GM19452 (cell line): ENCODE measurements at regions not wholly inside any gene's neighbourhood (a gene's known extent, or its start where the extent isn't known, plus 50 kb on each side); places are given as distances from the start of the nearest gene placed in this dataset.
"Not testable (repeated sequence)": the region's sequence is repeated elsewhere in the genome, so short reads cannot be mapped to it uniquely, and the experiment has no call there.

ENCODE experiments used
- ATAC-seq: cut with Tn5 transposase; IDR thresholded peaks from one replicate; pipeline ENCODE4 v1.9.1; 2021; ENCODE audit not compliant: unreplicated experiment

DNA sequence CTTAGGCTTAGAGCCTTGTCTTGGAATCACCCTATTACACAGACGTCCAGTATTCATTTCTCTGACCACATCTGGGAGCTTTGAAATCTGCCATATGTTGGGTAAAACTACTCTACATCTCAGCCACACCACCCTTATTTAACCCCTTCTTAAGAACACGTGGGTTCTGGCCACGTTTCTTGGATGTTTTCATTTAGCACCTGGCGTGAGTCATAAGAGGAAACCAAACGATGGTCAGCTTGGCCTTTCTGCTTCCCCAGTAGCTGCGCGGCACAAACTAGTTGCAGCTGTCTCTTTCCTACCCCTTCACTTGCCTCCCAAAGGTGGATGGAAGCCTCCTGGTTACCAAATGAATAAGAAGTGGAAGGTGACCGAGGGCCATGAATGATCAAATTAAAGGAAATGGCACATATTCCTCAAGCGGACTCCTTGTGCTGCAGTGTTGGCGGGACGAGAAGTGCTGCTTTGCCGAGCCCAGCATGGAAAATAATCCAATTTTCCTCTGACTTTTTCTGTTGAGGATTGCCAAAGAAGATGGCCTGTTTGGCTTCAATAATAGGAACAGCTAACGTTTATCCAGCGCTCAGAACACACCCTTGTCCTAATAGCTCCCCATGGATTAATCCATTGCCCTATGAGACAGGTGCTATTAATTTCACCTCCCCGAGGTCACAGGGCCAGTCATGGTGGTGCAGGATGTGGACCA is 154.1 kb downstream of the ZNF664 start:
- no peak for ATAC-seq

DNA sequence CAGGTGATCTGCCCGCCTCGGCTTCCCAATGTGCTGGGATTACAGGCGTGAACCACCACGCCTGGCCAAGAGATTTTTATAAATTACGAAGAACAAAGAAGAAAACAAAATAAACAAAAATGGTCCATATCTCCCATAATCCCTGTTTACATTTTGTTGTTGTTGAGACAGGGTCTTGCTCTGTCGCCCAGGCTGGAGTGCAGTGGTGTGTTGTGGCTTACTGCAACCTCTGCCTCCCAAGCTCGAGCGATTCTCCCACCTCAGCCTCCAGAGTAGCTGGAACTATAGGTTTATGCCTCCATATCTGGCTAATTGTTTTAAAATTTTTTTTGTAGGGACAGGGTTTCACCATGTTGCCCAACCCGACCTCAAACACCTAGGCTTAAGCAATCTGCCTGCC is 156.1 kb downstream of the ZNF664 start:
- no peak for ATAC-seq

DNA sequence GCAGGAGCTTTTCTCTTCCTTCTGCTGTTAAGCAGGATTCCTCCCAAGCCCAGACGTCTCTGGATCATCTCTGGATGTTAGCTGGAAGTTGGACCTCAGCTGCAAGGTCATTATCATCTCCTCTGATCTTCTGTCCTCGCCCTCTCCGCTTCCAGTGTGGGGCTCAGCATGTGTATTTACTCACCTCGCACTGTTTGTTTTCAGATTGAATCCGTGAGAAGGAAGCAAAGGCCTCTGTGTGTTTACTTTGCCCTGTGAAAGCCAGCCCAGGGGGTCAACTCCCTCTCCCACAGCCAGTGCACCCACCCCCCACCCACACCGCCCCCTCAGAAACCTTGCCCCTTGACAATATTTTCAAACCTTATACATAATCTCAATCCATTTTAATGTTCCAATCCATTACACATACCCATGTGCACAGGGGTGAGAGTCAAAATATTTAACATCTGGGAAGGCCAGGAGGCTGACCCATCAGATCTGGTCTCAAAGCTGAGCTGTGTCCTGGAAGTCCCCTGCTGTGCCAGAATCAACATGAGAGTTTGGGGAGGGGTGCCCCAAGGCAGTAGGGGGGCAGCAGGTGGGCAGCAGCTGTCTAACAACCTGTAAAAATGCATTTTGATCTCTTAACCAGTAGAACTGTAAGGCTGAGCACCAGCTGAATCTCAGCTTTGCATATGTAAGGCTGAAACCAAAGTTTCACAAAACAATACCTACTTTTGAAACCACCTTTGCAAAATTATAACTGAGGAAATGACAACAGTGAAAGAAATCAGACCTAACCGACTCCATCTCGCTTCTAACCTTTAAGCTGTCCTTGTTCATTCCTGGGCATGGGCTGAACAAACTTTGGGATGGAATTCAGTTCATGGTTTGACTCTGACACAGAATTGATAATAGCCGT is 157.9 kb downstream of the ZNF664 start:
- peak; percentile 65 for ATAC-seq

DNA sequence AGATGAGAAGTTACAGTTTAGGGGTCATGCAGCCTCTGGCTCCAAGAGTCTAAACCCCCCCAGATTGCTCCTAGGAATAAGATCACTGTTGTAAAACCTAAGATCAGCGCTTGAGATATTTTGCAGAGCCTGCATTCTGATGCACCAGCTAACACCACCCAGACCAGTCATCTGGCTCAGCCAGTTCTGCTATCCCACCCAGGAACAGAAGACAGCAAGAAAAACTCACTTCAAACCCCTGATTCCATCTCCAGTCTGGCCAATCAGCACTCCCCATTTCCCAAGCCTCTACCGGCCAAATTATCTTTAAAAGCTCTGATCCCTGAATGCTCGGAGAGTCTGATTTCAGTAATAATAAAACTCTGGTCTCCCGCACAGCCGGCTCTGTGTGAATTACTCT is 158.6 kb downstream of the ZNF664 start:
- ATAC-seq: no peak

DNA sequence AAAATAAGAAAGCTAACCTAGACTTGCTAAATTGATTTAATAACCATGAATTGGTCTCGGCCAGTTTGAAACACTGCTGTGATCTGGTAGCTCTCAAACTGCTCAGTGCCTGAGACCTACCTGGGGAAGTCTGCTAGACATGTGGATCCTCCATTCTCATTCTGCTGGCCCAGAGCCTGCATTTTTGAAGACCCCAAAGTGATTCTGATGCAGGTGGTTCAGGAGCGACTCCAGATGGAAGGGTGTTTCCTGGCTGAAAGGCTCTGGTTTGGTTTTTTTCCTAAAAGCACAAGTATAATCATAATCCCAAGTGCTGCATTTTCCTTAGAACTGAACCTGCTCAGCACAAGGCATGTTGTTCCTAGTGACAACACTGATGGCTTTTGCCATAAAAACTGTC is 159.5 kb downstream of the ZNF664 start:
- ATAC-seq: no peak

DNA sequence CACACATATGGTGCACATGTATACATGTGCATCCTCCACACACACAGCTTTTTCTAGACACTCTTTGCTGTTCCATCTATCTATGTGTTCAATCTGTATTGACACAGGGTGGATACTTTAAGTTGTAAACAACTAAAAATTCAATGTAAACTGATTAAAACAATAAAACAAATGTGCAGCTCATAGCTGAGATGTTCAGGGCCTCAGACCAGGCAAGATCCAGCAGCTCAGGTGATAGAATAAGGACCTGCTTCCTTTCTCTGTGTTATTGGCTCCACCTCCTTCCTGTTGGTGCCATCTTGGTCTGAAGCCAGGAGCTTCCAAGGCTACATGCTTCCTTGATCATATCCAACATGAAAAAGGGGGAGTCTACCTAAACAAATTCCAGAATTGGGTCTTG is 158.1 kb upstream of the RFLNA start:
- ATAC-seq: no peak

DNA sequence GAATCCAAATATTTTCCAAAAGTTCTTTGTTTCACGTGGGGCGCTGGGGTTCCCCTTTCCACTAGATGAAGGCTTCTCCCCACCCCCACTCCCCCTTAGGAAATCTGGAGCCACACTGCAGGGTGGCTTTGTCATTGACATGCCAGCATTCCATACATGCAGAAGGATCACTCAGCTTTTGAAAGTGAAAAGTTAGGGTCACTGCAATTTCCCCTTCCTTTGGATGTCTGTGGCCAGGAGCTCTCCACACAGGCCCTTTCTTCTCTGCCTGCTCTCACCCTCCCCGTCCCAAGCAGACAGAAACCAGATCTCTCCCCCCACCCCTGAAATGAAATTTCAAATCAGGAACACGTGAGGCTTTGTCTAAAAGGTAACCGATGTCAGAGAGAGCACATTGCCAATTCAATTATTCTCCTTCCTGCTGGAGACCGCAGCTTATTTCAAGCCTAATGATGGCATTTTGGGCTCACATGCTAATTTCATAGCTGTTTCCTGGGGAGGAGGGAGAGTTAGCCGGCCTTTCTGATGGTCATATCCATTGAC is 153.9 kb upstream of the RFLNA start:
- no peak for ATAC-seq

DNA sequence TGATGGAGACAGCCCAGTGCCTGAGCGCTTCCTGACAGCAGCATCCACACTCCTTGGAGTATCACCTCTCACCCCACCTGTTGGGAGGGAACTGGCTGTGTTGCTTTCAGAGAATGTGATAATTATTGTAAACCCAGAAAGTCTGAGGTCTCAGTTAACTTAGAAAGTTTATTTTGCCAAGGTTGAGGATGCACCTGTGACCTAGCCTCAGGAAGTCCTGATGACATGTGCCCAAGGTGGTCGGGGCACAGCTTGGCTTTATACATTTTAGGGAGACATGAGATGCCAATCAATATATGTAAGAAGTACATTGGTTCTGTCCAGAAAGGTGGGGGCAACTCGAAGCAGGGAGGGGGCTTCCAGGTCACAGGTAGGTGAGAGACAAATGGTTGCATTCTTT is 153.3 kb upstream of the RFLNA start:
- not testable (repeated sequence) for ATAC-seq

DNA sequence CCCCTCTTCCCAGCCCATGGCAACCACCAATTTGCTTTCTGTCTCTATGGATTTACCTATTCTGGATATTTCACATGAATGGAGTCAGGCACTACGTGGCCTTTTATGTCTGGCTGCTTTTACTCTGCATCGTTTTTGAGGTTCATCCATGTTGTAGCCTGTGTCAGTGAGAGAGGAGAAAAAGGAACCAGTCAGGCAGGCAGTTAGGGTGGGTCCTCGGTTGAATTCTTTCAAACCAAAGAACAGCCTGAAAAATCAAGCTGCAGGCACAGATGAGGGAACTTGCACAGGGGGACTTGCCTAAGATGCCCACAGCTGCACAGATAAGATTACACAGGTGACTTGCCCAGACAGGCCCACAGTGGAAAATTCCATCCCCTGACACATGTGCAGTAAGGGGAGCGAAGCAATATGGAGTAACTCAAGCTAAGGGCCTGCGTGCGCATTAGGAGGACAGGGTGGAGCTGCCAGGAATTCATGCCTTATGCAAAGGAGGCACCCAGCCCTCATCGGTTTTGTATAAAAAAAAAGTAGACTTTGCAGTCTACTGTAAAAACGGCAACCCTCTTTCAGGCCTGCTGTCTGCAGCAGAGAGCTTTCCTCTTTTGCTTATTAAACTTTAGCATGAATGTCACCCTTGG is 152.4 kb upstream of the RFLNA start:
- no peak for ATAC-seq

DNA sequence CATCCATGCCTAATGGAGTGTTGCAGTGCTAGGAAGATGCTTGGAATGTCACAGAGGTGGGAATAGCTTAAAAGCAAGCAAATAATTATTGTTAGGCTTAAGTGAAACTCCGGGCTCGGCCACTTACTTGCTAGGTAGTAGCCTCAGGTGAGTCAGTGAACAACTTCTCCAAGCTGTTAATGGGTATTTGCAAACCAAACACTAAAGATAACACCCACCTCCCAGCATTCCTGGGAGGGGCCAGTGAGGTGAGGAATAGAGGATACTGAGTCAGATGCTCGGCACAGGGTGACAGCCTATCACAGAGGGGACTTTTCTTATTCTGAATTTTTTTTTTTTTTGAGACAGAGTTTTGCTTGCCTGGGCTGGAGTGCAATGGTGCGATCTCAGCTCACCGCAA is 151.2 kb upstream of the RFLNA start:
- no peak for ATAC-seq

DNA sequence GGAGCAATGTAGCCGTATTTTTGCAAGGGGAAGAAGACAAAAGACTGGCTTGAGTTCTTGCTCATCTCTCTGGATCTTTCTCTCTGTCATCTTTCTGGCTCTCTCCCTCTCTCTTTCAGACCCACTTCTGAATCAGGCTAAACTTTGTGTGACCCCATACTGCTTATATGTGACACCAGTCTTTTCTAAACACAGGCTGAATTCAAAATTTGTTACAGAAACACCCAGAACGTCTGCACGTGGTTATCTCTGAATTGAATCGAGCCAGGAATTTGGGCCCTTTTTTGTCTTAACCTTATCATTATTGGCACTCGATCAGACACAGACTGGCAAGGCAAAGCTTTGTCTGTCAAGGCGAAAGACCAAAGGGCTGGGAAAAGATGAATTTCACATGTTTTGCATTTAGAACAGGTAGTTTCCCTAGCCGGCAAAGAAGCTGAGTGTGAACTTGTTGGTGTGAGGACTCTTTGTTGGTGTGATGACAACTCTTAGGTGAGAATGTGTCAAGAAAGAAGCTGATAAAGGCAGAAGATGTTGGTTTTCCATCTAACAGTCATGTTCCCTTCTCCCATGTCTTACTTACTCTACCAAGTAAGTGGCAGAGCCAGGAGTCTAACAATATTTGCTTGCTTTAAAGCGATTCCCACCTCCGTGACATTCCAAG is 150.2 kb upstream of the RFLNA start:
- ATAC-seq: no peak

DNA sequence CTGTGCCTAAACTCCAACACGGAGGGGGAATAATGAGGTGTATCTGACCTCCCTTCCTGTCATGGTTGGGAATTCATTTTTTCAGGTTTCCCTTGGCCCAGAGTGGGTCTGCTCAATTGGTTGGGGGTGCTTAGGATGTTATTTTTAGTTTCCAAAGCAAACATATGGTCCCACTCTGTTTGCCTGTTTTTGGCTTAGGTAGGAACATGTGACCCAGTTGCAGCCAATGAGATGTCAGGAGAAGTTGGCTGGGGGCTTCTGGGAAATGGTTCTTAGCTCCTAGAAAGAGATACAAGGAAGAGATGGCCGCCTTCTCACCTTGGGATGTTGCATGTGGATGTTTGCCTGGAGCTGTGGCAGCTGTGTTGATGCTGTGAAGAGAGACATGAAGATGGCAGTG is 147.9 kb upstream of the RFLNA start:
- ATAC-seq: no peak

DNA sequence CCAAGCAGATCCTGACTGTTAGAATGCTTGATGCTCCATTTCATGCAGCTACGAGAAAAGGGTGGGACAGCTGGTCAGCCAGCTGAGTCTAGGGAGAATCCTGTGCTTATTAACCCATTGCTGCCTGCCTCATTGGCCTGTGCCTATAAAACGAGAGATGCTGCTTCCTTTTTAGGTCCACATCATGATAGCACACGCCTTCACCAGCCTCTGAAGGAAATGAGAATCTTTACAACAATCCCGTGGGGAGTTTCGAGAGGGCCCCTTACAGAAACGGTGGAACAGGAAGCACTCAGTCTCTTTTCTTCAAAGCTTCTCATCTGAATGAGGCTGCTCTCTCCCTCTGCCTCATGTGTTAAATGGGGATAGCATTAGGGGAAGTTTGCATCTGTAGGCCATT is 147.3 kb upstream of the RFLNA start:
- no peak for ATAC-seq

DNA sequence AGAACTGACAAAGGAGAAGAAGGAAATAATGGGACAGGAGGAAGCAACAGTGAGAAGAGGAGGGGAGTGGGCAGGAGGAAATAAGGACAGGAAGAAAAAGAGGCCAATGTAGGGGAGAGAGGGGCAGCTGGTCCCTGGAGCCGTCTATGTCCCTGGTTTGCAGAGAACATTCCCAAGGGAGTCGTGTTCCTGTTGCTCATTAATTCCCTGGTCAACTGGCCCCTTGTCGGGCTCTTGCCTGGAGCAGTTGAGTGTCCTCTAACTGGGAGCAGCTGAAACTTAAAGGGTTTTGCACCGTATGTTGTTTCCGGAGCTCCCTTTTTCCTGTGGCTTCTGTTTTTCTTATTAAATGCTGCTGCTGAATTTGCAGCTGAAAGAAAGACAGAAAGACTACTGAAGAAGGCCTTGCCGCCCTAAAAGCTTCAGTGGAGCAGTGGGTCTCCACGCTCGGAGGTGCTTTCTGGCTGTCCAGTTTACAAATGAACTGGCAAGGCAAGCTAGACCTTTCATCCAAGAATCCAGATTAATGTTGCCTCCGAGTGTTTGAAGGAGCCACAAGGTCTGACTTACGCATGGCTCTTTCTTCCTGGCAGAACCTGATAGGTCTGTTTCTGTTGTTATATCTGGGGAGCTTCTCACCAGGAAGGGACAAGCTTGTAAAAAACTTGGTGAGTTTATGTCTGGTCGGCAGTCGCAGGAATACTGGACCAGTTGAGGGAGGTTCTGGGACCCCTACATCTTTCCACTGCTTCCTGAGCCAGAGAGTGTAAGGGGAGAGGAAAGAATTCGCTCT is 146.2 kb upstream of the RFLNA start:
- ATAC-seq: no peak

DNA sequence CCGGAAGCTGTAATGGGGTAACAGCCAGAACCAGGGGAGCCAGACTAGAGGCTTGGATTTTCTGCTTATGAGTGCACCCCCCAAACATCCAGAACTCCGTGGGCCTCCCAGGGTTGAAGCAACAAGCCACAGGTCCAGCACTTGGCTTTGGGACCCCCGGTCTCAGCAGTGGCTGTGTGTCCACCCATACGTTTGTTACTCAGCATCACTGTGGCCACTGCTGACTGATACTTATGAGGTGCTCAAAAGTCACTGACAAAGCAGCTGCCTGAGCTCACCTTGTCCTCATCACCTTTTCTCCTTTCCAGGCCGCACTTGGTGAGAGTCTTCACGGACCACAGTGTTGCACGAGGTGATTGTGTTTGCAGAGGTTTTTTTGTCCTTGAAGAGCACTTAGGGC is 145.6 kb upstream of the RFLNA start:
- ATAC-seq: no peak

DNA sequence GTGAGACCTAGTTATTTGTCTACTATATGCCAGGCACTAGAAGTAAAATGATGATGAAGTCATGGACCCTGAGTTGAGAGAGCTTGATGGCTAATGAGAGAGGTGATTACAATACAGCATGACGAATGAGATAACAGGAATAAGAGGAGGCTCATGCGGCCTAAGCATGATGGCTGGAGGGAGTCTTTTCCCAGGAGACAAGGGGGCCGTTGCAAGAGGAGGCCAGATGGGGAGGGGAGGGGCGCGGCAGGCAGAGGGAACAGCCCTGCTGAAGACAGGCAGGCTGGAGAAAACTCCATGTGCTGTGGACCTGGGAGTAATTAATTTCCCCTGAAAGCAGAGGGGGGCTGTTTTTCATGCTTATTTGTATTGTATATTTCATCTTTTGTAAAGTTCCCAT is 144.7 kb upstream of the RFLNA start:
- ATAC-seq: no peak

DNA sequence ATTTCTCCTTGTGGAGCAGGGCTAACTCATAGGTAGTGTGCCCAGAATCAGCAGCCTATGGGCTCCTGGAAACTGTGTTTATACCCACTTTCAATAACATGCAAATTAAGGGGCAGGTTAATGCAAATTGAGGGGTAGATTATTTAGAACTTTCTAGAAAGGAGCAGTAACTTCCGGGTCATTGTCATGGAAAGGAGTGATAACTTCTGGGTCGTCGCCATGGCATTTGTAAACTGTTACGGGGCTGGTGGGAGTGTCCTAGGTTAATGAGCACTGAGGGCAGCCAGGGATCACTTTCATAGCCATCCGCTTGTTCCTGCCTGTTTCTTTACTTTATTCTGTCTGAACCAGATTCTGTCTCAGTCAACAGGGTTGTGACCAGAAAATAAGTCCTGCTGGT is 143.3 kb upstream of the RFLNA start:
- ATAC-seq: no peak

DNA sequence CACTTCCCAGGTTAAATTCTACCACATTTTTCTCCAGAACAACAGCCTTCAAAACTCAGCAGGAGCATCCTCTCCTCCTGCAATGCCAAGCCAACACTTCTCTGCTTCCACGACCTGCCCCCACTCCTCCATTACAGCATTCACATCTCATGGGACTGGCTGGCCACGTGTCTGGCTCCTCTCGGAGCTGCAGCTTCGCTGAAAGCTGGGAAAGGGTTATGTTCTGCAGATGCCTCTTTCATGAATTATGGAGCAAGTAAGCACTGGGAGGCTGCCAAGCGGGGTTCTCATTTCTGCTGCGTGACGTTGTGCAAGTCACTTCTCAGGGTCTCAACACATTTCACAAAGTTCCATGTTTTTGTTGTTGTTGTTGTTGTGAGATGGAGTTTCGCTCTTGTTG is 142.2 kb upstream of the RFLNA start:
- ATAC-seq: no peak

DNA sequence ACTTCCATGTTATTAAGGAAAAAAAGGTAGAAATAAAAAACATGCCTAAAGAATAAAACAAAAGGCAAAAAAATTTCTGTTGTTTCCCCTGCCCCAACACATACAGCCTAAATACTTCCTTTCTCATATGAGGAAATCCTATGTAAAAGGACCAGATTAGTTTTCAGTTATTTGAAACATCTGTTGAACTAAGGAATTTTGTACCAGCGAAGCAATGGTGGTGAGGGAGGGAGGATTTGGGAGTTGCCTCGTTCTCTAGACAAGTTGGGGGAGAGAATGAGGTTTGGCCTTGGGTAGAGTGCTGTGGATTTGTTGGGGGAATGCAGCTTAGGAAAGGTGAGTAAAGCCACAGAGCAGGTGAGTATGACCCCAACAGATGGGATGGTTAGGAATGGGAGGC is 141.5 kb upstream of the RFLNA start:
- ATAC-seq: no peak

DNA sequence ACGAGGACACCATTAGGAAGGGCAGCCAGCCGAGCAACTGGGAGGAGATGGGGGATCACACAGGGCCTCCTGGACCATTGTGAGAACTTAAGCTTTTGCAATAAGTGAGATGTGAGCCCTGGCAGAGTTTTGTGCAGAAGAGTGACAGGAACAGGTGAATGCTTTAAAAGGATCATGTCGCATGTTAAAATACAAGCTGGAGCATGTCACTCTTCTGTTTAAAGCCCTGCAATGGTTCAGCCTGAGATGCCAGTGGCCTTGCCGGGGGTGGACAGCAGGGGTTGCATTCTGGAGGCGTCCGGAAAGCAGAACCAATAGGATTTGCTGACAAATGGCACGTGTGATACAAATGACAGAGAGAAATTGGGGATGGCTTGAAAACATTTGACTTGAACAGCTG is 137.5 kb upstream of the RFLNA start:
- no peak for ATAC-seq
